Keratinocyte (primary cell): ENCODE measurements at regions not wholly inside any gene's neighbourhood (a gene's known extent, or its start where the extent isn't known, plus 50 kb on each side); places are given as distances from the start of the nearest gene placed in this dataset.

Experiments
- EZH2 ChIP-seq: IDR thresholded peaks from one replicate; pipeline ENCODE4 v1.6.1; 2012; ENCODE audit warnings: inconsistent platforms, mild to moderate bottlenecking, low read length, moderate library complexity
- TF ChIP-seq, protein P1 (sequence below), 3 experiments: IDR thresholded peaks in 1 of 3; conservative IDR thresholded peaks in 1 of 3; optimal IDR thresholded peaks in 1 of 3; 2 replicates in 2 of 3; 3 replicates in 1 of 3; pipeline versions ENCODE3 to v1.5.1; 2011; ENCODE audit warnings: low read length in 3 of 3, mild to moderate bottlenecking in 3 of 3, moderate library complexity in 2 of 3, control low read depth in 1 of 3, inconsistent platforms in 1 of 3; ENCODE audit not compliant: insufficient read depth in 2 of 3; ENCODE audit errors: extremely low read depth in 1 of 3

DNA sequence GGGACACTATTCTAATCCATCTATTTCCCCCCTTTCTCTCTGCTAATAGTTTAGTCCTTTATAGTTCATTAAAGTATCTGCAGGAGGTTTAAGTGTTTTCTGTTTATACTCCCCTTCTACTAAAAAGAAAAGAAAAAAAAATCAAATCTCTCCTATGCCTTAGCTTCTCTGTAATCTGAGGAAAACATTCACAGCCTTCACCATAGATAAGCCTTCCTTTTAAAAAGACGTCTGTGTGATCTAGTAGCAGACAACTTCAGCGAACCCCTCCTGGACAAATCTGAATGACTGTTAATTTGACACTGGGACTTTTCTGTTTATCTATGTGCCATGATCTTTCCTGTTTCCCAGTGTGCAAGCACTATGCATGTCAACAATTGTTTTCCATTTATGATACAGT lies 70.4 kb upstream of the CDH19 start:
- TF ChIP-seq, protein P1, sequence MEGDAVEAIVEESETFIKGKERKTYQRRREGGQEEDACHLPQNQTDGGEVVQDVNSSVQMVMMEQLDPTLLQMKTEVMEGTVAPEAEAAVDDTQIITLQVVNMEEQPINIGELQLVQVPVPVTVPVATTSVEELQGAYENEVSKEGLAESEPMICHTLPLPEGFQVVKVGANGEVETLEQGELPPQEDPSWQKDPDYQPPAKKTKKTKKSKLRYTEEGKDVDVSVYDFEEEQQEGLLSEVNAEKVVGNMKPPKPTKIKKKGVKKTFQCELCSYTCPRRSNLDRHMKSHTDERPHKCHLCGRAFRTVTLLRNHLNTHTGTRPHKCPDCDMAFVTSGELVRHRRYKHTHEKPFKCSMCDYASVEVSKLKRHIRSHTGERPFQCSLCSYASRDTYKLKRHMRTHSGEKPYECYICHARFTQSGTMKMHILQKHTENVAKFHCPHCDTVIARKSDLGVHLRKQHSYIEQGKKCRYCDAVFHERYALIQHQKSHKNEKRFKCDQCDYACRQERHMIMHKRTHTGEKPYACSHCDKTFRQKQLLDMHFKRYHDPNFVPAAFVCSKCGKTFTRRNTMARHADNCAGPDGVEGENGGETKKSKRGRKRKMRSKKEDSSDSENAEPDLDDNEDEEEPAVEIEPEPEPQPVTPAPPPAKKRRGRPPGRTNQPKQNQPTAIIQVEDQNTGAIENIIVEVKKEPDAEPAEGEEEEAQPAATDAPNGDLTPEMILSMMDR (optimal IDR thresholded peaks at IDR 0.05 in 1 of 3, IDR thresholded peaks at IDR 0.05 in 1 of 3, conservative IDR thresholded peaks at IDR 0.05 in 1 of 3; ENCODE audit: extremely low read depth in 1 of 3, insufficient read depth in 2 of 3, low read length in 3 of 3) = no peak
- TF ChIP-seq EZH2 = no peak
